NCI-H146 (cell line): ENCODE measurements at regions not wholly inside any gene's neighbourhood (a gene's known extent, or its start where the extent isn't known, plus 50 kb on each side); places are given as distances from the start of the nearest gene placed in this dataset.
"Not testable (repeated sequence)": the region's sequence is repeated elsewhere in the genome, so short reads cannot be mapped to it uniquely, and the experiment has no call there.

ENCODE experiments used
- DNase-seq: peaks from one replicate; lab custom pipeline; 2025; lab: John Stamatoyannopoulos, UW

- DNase-seq: no peak
These were observed 50.2 kb upstream of the SLC35C1 start for GRCh38 chr11:45754741-45755140.

GRCh38 chr11:45754261-45754709 is 50.7 kb upstream of the SLC35C1 start:
- no peak for DNase-seq

GRCh38 chr11:45752106-45752505 is 52.8 kb upstream of the SLC35C1 start:
- peak; percentile 68 for DNase-seq

GRCh38 chr11:45751430-45751829 is 53.5 kb upstream of the SLC35C1 start:
- DNase-seq: peak; percentile 66

GRCh38 chr11:45750439-45750838 is 54.5 kb upstream of the SLC35C1 start:
- no peak for DNase-seq

- no peak for DNase-seq
These were observed 56.1 kb upstream of the SLC35C1 start for GRCh38 chr11:45748801-45749200.

- DNase-seq: no peak
These were observed 59.7 kb upstream of the SLC35C1 start for GRCh38 chr11:45745065-45745811.

- DNase-seq: no peak
These were observed 61.1 kb upstream of the SLC35C1 start for GRCh38 chr11:45743556-45744468.

- DNase-seq: no peak
These were observed 63.4 kb upstream of the SLC35C1 start for GRCh38 chr11:45741582-45741981.

- DNase-seq: no peak
These were observed 63.9 kb upstream of the SLC35C1 start for GRCh38 chr11:45741032-45741431.

- DNase-seq: no peak
These were observed 65.1 kb upstream of the SLC35C1 start for GRCh38 chr11:45739866-45740265.

GRCh38 chr11:45739071-45739470 is 65.9 kb upstream of the SLC35C1 start:
- not testable (repeated sequence) for DNase-seq

GRCh38 chr11:45738194-45738593 is 66.8 kb upstream of the SLC35C1 start:
- not testable (repeated sequence) for DNase-seq

GRCh38 chr11:45737056-45737455 is 67.9 kb upstream of the SLC35C1 start:
- DNase-seq: no peak

GRCh38 chr11:45736424-45736823 is 68.5 kb upstream of the SLC35C1 start:
- no peak for DNase-seq

GRCh38 chr11:45733176-45733575 is 67.8 kb upstream of the CHST1 start:
- DNase-seq: peak; percentile 86

GRCh38 chr11:45732343-45732742 is 66.9 kb upstream of the CHST1 start:
- no peak for DNase-seq

GRCh38 chr11:45731171-45731570 is 65.7 kb upstream of the CHST1 start:
- not testable (repeated sequence) for DNase-seq

GRCh38 chr11:45730014-45730413 is 64.6 kb upstream of the CHST1 start:
- no peak for DNase-seq

- peak; percentile 59 for DNase-seq
These were observed 61.2 kb upstream of the CHST1 start for GRCh38 chr11:45726493-45727054.

GRCh38 chr11:45725776-45726492 is 60.5 kb upstream of the CHST1 start:
- DNase-seq: no peak

GRCh38 chr11:45725121-45725520 is 59.7 kb upstream of the CHST1 start:
- DNase-seq: no peak
